ENCODE measurements at regions not wholly inside any gene's neighbourhood (a gene's known extent, or its start where the extent isn't known, plus 50 kb on each side); places are given as distances from the start of the nearest gene placed in this dataset.

- no peaks in the 10 kb centered on the region for H3K4me1 Mint-ChIP-seq
- peaks cover 2% of the 10 kb centered on the region for H3K9me3 Mint-ChIP-seq
- DNase-seq, result no peak
- no peak overlapping the region for H3K27ac Mint-ChIP-seq
- no peak overlapping the region for H3K4me3 Mint-ChIP-seq
- H3K27me3 Mint-ChIP-seq, result no peaks in the 10 kb centered on the region
- H3K36me3 Mint-ChIP-seq, result no peaks in the 10 kb centered on the region
Observed at GRCh38 chrX:4239650-4240540, 526.4 kb upstream of the PRKX start.

GRCh38 chrX:4238916-4239315, 525.5 kb upstream of the PRKX start:
- H3K36me3 Mint-ChIP-seq, result no peaks in the 10 kb centered on the region
- no peak for DNase-seq
- H3K4me1 Mint-ChIP-seq, result no peaks in the 10 kb centered on the region
- H3K27ac Mint-ChIP-seq, result no peak overlapping the region
- no peak overlapping the region for H3K4me3 Mint-ChIP-seq
- no peaks in the 10 kb centered on the region for H3K27me3 Mint-ChIP-seq
- H3K9me3 Mint-ChIP-seq, result peaks cover 2% of the 10 kb centered on the region

DNA sequence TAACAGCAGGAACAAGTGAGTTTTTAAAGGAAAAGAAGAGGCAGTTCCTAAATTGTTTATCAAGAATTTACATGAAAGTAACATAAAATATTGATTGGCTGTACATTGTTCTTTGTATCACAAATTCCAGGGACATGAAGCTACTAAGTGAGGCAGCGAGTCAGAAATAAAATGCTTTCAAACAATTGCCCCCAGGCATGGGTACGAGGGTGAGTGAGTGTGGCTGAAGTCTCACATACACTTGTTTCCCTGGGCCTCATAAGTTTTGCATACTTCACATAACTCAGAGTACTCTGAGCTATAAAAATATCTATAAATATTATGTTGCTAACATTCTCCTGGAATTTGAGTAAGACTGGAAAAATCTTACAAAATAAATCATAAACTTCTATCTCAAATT, 511.6 kb upstream of the PRKX start:
- Mint-ChIP-seq H3K27me3 (no peaks in the 10 kb centered on the region), H3K27ac (no peak overlapping the region), H3K4me1 (no peaks in the 10 kb centered on the region), H3K9me3 (peaks cover 1% of the 10 kb centered on the region), H3K4me3 (no peak overlapping the region), H3K36me3 (no peaks in the 10 kb centered on the region)
- no peak for DNase-seq

DNA sequence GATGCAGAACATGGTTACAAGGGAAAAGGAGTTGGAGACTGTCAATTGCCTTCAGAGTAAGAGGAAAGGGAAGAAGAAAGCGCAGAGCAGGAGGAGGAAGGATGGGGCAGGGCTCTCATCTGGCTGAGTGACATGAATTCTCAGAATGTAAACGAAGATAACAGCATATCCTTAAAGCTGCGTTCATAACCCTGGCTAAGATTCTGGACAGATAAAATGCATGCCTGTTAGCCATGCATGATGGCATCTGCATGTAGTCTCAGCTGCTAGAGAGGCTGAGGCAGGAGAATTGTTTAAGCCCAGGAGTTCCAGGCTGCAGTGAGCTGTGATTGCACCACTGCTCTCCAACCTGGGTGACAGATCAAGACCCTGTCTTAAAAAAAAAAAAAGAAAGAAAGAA, 493.5 kb upstream of the PRKX start:
- H3K27ac Mint-ChIP-seq, result no peak overlapping the region
- DNase-seq, result no peak
- H3K4me3 Mint-ChIP-seq, result no peak overlapping the region
- no peaks in the 10 kb centered on the region for H3K27me3 Mint-ChIP-seq
- H3K4me1 Mint-ChIP-seq, result no peaks in the 10 kb centered on the region
- no peaks in the 10 kb centered on the region for H3K36me3 Mint-ChIP-seq
- peaks cover 3% of the 10 kb centered on the region for H3K9me3 Mint-ChIP-seq

DNA sequence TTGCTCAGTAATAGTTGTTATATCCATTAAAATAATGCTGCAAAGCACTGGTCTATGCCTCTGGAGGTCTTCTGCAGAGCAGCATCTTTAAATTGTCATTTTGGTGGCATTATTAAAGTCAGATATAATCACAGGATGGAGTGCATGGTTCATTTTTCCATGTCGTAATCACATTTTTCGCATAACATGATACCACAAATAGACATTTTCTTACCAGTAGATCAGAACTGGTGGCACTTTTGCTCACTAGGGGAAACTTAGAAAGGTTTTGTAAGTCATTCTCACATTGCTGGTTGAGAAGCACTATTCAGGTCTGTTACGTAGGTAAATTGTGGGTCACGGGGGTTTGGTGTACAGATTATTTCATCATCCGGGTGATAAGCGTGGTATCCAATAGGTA, 484.5 kb upstream of the PRKX start:
- Mint-ChIP-seq H3K36me3 (no peaks in the 10 kb centered on the region), H3K4me1 (no peaks in the 10 kb centered on the region), H3K27ac (no peak overlapping the region), H3K9me3 (peaks cover 3% of the 10 kb centered on the region), H3K27me3 (no peaks in the 10 kb centered on the region), H3K4me3 (no peak overlapping the region)
- no peak for DNase-seq

- no peaks in the 10 kb centered on the region for H3K36me3 Mint-ChIP-seq
- H3K9me3 Mint-ChIP-seq, result peaks cover 7% of the 10 kb centered on the region
- H3K27ac Mint-ChIP-seq, result no peak overlapping the region
- H3K27me3 Mint-ChIP-seq, result no peaks in the 10 kb centered on the region
- H3K4me1 Mint-ChIP-seq, result no peaks in the 10 kb centered on the region
- no peak for DNase-seq
- no peak overlapping the region for H3K4me3 Mint-ChIP-seq
Observed at GRCh38 chrX:4193500-4194155, 480.2 kb upstream of the PRKX start.

DNA sequence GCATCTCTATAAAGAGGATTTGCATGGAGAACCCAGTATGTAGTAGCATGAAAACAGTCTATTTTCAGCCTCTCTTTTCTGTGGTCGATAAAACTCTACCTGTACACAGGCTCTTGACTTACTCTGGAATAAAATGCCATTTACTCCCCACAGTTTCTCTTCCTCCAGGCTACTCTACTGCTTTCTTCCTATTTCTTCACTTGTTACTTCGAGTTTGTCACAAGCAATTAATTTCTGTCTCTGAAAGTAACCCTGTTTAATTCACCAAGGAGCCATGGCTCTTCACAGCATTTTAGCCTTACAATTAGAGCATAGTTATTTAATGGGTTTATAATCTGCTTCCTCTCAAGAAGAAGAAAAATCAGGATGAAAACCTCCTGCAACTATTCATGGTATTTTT, 472.9 kb upstream of the PRKX start:
- Mint-ChIP-seq H3K27me3 (no peaks in the 10 kb centered on the region), H3K4me3 (no peak overlapping the region), H3K4me1 (no peaks in the 10 kb centered on the region), H3K9me3 (peaks cover 4% of the 10 kb centered on the region), H3K36me3 (no peaks in the 10 kb centered on the region), H3K27ac (no peak overlapping the region)
- no peak for DNase-seq

GRCh38 chrX:4185086-4185485, 471.6 kb upstream of the PRKX start:
- peaks cover 4% of the 10 kb centered on the region for H3K9me3 Mint-ChIP-seq
- H3K4me1 Mint-ChIP-seq, result no peaks in the 10 kb centered on the region
- H3K27me3 Mint-ChIP-seq, result no peaks in the 10 kb centered on the region
- no peak overlapping the region for H3K27ac Mint-ChIP-seq
- H3K4me3 Mint-ChIP-seq, result no peak overlapping the region
- DNase-seq, result no peak
- no peaks in the 10 kb centered on the region for H3K36me3 Mint-ChIP-seq

DNA sequence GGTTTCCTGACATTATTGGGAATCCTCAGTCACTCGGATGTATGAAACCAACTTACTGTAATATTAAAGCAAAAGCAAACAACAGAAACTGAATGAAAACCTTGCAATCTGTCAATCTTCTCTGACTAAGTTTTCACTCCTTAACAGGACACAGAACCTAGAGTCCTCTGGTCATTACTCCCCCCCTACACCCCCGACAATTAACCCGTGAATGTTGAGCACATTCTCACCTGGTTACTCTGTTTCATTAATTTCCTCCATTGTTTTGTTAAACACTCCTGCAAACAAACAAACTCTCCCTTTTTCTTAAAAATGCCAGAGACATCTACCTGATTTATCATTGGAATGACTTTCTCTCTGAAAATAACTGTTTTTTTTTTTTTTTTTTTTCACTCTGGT, 469.0 kb upstream of the PRKX start:
- H3K4me1 Mint-ChIP-seq, result no peaks in the 10 kb centered on the region
- H3K4me3 Mint-ChIP-seq, result no peak overlapping the region
- no peak for DNase-seq
- no peaks in the 10 kb centered on the region for H3K36me3 Mint-ChIP-seq
- H3K27me3 Mint-ChIP-seq, result no peaks in the 10 kb centered on the region
- H3K9me3 Mint-ChIP-seq, result no peaks in the 10 kb centered on the region
- H3K27ac Mint-ChIP-seq, result no peak overlapping the region

DNA sequence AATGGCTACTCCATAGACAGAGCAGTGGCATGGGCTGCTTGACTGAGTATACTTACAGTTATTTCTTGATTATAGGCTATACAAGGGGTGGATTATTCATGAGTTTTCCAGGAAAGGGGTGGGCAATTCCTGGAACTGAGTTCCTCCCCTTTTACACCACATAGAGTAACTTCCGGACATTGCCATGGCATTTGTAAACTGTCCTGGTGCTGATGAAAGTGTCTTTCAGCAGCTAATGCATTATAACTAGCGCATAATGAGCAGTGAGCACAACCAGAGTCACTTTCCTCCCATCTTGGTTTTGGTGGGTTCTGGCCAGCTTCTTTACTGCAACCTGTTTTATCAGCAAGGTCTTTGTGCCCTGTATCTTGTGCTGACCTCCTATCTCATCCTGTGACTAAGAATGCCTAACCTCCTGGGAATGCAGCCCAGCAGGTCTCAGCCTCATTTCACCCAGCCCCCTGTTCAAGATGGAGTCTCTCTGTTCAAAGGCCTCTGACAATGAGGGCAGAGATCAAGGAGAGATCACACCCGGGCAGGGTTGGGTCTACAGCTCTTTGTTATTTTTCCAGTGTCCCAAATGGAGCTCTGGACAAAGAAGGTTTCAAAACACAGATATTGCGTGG, 468.4 kb upstream of the PRKX start:
- Mint-ChIP-seq H3K36me3 (no peaks in the 10 kb centered on the region), H3K27ac (no peak overlapping the region), H3K4me1 (no peaks in the 10 kb centered on the region), H3K4me3 (no peak overlapping the region), H3K9me3 (no peaks in the 10 kb centered on the region), H3K27me3 (no peaks in the 10 kb centered on the region)
- DNase-seq, result no peak

GRCh38 chrX:4179031-4179430, 465.6 kb upstream of the PRKX start:
- Mint-ChIP-seq H3K4me3 (no peak overlapping the region), H3K9me3 (no peaks in the 10 kb centered on the region), H3K4me1 (no peaks in the 10 kb centered on the region), H3K36me3 (no peaks in the 10 kb centered on the region), H3K27me3 (no peaks in the 10 kb centered on the region), H3K27ac (no peak overlapping the region)
- no peak for DNase-seq

DNA sequence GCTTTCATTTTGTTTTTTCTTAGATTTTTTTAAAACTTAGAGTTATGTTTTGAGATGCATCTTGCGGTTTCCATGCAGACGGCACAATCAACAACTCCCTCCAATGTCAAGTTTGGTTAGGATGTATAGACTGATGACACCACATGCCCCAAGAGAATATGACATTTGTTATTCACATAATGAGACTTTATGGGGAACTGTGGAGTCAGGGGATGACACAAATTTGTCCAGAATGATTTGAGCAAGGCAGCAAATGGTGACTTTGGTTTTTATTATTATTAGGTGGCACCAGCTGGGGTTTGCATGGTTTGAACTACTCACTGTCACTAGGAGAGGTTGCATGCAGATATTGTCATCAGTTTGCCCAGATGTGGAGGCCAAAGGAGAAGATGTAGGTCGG, 461.8 kb upstream of the PRKX start:
- H3K4me3 Mint-ChIP-seq, result no peak overlapping the region
- no peaks in the 10 kb centered on the region for H3K9me3 Mint-ChIP-seq
- no peaks in the 10 kb centered on the region for H3K4me1 Mint-ChIP-seq
- no peaks in the 10 kb centered on the region for H3K36me3 Mint-ChIP-seq
- no peak overlapping the region for H3K27ac Mint-ChIP-seq
- no peak for DNase-seq
- no peaks in the 10 kb centered on the region for H3K27me3 Mint-ChIP-seq

DNA sequence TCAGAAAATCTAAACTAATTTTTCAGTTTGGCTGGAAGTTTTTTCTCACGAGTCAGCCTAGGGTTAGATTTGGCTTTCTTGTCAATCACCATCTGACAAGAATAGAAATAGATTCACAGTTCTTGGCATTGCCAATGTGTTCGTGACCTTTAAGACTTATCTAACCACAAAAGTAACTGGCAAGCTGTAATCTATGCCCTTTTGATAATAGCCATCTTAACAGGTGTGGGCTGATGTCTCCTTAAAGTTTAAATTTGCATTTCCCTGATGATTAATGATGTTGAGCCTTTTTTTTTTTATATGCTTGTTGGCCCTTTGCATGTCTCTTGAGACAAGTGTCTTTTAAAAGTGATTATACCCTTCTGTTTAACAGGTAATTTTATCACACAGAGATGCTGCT, 460.3 kb upstream of the PRKX start:
- DNase-seq, result no peak
- H3K27ac Mint-ChIP-seq, result no peak overlapping the region
- H3K4me1 Mint-ChIP-seq, result no peaks in the 10 kb centered on the region
- H3K36me3 Mint-ChIP-seq, result no peaks in the 10 kb centered on the region
- no peaks in the 10 kb centered on the region for H3K27me3 Mint-ChIP-seq
- H3K9me3 Mint-ChIP-seq, result no peaks in the 10 kb centered on the region
- H3K4me3 Mint-ChIP-seq, result no peak overlapping the region

DNA sequence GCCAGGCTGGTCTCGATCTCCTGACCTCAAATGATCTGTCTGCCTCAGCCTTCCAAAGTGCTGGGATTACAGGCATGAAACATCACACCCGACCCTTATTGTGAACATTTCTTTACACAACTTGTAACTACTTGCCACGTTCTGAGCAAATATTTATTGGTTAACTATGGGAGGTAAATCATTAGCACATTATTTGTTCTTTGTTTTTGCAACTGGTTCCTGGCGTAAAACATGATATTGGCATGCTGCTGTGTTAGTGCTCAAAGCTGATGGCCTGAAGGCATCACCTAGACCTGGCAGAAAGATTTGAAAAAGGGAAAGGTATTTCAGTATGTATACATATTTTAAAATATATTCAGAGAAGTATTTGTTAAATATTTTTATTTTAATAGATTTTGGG, 438.3 kb upstream of the PRKX start:
- H3K27ac Mint-ChIP-seq, result no peak overlapping the region
- H3K27me3 Mint-ChIP-seq, result no peaks in the 10 kb centered on the region
- no peaks in the 10 kb centered on the region for H3K9me3 Mint-ChIP-seq
- H3K36me3 Mint-ChIP-seq, result no peaks in the 10 kb centered on the region
- no peak overlapping the region for H3K4me3 Mint-ChIP-seq
- no peaks in the 10 kb centered on the region for H3K4me1 Mint-ChIP-seq
- DNase-seq, result no peak

GRCh38 chrX:4150259-4150658, 436.8 kb upstream of the PRKX start:
- Mint-ChIP-seq H3K4me1 (no peaks in the 10 kb centered on the region), H3K4me3 (no peak overlapping the region), H3K9me3 (no peaks in the 10 kb centered on the region), H3K36me3 (no peaks in the 10 kb centered on the region), H3K27ac (no peak overlapping the region), H3K27me3 (no peaks in the 10 kb centered on the region)
- no peak for DNase-seq

- Mint-ChIP-seq H3K9me3 (no peaks in the 10 kb centered on the region), H3K36me3 (no peaks in the 10 kb centered on the region), H3K4me1 (no peaks in the 10 kb centered on the region), H3K27ac (no peak overlapping the region), H3K4me3 (no peak overlapping the region), H3K27me3 (no peaks in the 10 kb centered on the region)
- no peak for DNase-seq
Observed at GRCh38 chrX:4129626-4130025, 416.2 kb upstream of the PRKX start.
